DND-41 (cell line): ENCODE measurements at regions not wholly inside any gene's neighbourhood (a gene's known extent, or its start where the extent isn't known, plus 50 kb on each side); places are given as distances from the start of the nearest gene placed in this dataset.
"Not testable (repeated sequence)": the region's sequence is repeated elsewhere in the genome, so short reads cannot be mapped to it uniquely, and the experiment has no call there.

Experiments used
- ATAC-seq: fragments of 200-7000 bp; cut with Tn5 transposase; 3 replicates; pipeline ENCODE4 v1.9.1; 2021; ENCODE audit warnings: low read depth; ENCODE audit not compliant: insufficient read depth
- DNase-seq: peaks from one replicate; pipeline ENCODE4 v3.0.0-alpha.2; 2020
- H2AFZ ChIP-seq: 2 replicates; pipeline ENCODE4 v1.6.0; 2012; ENCODE audit warnings: low read depth, low read length
- H3K27ac ChIP-seq: 2 replicates; pipeline ENCODE4 v1.5.1; 2012; ENCODE audit warnings: low read length, inconsistent platforms
- H3K27me3 ChIP-seq: fragments of 200-600 bp; sonication (generic); 2 replicates; pipeline ENCODE4 v1.6.0; 2012; ENCODE audit warnings: low read length, mild to moderate bottlenecking, inconsistent platforms; ENCODE audit not compliant: insufficient read depth, poor library complexity
- H3K36me3 ChIP-seq: 2 replicates; pipeline ENCODE4 v1.5.1; 2012; ENCODE audit warnings: low read length, inconsistent platforms; ENCODE audit not compliant: insufficient read depth
- H3K4me1 ChIP-seq: 2 replicates; pipeline ENCODE4 v1.5.1; 2012; ENCODE audit warnings: mild to moderate bottlenecking, low read length; ENCODE audit not compliant: insufficient read depth
- H3K4me2 ChIP-seq: 2 replicates; pipeline ENCODE4 v1.6.0; 2012; ENCODE audit warnings: mild to moderate bottlenecking, moderate library complexity, low read length, inconsistent platforms; ENCODE audit not compliant: insufficient read depth
- H3K4me3 ChIP-seq, 2 experiments: fragments of 200-600 bp in 1 of 2; shearing (Covaris generic) in 1 of 2; 2 replicates each; pipeline ENCODE4 v1.5.1; 2012 to 2016; ENCODE audit warnings: inconsistent platforms in 2 of 2, low read length in 2 of 2, mild to moderate bottlenecking in 2 of 2, low read depth in 1 of 2, moderate library complexity in 1 of 2
- H3K79me2 ChIP-seq: 2 replicates; pipeline ENCODE4 v1.6.0; 2012; ENCODE audit warnings: low read length, inconsistent platforms; ENCODE audit not compliant: insufficient read depth
- H3K9ac ChIP-seq: 2 replicates; pipeline ENCODE4 v1.6.0; 2012; ENCODE audit warnings: low read depth, mild to moderate bottlenecking, inconsistent platforms, low read length, moderate library complexity
- H3K9me3 ChIP-seq: 2 replicates; pipeline ENCODE4 v1.5.1; 2012; ENCODE audit warnings: low read length, moderate library complexity, mild to moderate bottlenecking, inconsistent platforms; ENCODE audit not compliant: insufficient read depth, severe bottlenecking
- H4K20me1 ChIP-seq: 2 replicates; pipeline ENCODE4 v1.6.0; 2012; ENCODE audit warnings: low read length; ENCODE audit not compliant: insufficient read depth
- EZH2 ChIP-seq: IDR thresholded peaks from 3 replicates; pipeline ENCODE4 v1.6.1; 2012; ENCODE audit warnings: borderline replicate concordance, low read depth, mild to moderate bottlenecking, moderate library complexity, low read length, inconsistent platforms; ENCODE audit not compliant: severe bottlenecking
- TF ChIP-seq, protein P1 (sequence below): IDR thresholded peaks from 2 replicates; pipeline ENCODE4 v1.5.1; 2012; ENCODE audit warnings: borderline replicate concordance, low read length, moderate library complexity, mild to moderate bottlenecking; ENCODE audit not compliant: poor library complexity, severe bottlenecking; ENCODE audit errors: extremely low read depth

DNA sequence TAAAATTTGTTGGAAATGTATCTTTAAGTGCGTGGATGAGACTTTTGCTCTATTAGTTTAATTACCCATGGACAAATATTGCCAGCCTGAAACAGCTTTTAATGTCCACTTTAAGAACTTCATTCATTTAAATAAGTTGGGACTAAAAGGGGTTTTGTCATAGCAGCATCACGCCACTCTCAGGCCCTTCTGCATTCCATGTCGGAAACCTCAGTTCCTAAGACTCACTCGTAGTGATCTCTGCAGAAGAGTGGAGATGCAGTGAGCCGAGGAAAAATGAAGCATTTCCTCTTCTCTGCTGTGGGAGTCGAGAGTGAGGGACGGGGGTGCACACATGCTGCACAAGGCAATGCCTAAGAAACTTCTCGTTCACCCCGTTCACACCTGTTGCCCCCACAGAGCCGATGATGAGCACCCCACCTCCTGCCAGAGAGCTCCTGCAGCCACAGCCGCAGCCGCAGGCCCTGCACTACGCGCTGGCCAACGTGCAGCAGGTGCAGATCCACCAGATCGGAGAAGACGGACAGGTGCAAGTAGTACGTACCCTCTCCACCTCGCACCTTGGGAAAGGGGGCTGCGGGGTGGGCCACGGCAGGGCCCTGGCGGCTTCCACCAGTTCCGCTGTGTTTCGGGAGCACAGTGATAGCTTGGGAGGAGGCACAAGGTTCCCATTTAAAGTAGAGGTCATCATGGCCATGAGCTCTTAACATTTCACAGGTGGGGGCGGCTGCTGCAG is 68.8 kb upstream of the CRYM start:
- H3K9me3 ChIP-seq, H3K79me2 ChIP-seq, ATAC-seq, H2AFZ ChIP-seq, H3K9ac ChIP-seq, H3K27ac ChIP-seq, H4K20me1 ChIP-seq, H3K4me3 ChIP-seq, H3K4me2 ChIP-seq, H3K4me1 ChIP-seq, DNase-seq, H3K36me3 ChIP-seq, H3K27me3 ChIP-seq: not testable (repeated sequence)

DNA sequence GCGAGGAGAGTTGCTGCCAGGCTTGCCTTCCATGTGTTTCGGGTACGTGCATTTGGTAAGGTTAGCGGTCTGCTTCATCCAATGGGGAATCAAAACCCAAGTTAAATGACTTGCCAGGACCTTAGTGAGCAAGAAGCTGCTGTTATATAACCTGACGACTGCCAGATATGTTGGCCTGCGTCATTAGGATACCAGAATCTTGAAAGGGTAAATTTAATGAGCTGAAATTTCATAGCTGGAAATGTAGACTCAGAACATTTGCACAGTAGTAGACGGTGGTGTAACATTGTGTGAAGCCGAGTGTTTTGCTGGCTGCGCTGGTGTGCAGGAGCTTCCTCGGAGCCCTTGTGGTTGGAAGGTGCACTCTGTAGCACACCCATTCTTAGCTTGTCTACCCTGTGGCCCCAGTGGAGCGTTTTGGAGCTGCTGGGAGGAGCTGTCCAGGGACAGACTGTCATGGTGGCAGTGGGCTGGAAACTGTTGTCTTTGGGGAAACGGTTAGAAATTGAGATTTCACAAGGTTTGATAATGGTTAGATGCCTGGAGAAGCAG is 66.3 kb upstream of the CRYM start:
- not testable (repeated sequence) for H3K27me3 ChIP-seq, H3K27ac ChIP-seq, H4K20me1 ChIP-seq, H3K4me1 ChIP-seq, H3K36me3 ChIP-seq, H2AFZ ChIP-seq, H3K79me2 ChIP-seq, H3K4me2 ChIP-seq, H3K4me3 ChIP-seq, ATAC-seq, H3K9me3 ChIP-seq, DNase-seq, H3K9ac ChIP-seq

DNA sequence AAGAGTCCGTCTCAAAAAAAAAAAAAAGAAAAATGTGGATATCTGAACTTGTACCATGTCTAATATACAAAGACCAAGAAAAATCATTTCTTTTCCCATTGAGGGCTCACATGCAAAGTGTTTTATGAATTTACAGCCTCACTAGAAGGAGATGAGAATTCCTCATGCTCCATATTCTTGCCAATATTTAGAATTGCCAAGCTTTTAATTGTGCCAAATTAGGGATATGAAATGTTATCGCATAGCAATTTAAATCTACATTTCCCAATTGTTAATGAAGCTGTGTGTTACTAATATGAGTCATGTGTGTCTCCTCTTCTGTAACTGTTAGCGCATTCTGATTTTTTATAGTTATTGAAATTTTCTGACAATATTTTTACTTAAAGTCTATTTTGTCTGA is 63.0 kb upstream of the CRYM start:
- no peaks in the 10 kb centered on the region for H3K9me3 ChIP-seq
- H3K4me3 ChIP-seq: no peak overlapping the region
- H3K4me2 ChIP-seq: no peak overlapping the region
- no peaks in the 10 kb centered on the region for H3K27me3 ChIP-seq
- H3K36me3 ChIP-seq: no peaks in the 10 kb centered on the region
- no peak overlapping the region for H3K9ac ChIP-seq
- H3K27ac ChIP-seq: no peak overlapping the region
- H4K20me1 ChIP-seq: no peaks in the 10 kb centered on the region
- H2AFZ ChIP-seq: no peak overlapping the region
- TF ChIP-seq, protein P1, sequence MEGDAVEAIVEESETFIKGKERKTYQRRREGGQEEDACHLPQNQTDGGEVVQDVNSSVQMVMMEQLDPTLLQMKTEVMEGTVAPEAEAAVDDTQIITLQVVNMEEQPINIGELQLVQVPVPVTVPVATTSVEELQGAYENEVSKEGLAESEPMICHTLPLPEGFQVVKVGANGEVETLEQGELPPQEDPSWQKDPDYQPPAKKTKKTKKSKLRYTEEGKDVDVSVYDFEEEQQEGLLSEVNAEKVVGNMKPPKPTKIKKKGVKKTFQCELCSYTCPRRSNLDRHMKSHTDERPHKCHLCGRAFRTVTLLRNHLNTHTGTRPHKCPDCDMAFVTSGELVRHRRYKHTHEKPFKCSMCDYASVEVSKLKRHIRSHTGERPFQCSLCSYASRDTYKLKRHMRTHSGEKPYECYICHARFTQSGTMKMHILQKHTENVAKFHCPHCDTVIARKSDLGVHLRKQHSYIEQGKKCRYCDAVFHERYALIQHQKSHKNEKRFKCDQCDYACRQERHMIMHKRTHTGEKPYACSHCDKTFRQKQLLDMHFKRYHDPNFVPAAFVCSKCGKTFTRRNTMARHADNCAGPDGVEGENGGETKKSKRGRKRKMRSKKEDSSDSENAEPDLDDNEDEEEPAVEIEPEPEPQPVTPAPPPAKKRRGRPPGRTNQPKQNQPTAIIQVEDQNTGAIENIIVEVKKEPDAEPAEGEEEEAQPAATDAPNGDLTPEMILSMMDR: no peak
- TF ChIP-seq EZH2: no peak
- ATAC-seq: no peak
- H3K79me2 ChIP-seq: no peaks in the 10 kb centered on the region
- H3K4me1 ChIP-seq: no peaks in the 10 kb centered on the region
- no peak for DNase-seq

DNA sequence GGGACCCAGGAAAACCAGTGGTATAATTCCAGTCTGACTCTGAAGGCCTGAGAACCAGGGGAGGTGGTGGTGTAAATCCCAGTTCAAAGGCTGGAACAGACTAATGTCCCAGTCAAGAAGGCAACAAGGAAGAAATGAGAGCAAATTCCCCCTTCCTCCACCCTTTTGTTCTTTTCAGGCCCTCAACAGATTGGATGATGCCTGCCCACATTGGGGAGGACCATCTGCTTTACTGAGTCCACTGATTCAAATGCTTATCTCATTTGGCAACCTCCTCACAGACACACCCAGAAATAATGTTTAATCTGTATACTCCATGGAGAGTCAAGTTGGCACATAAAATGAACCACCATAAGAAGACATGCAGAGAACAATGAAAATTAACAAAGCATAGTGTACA is 61.9 kb upstream of the CRYM start:
- H2AFZ ChIP-seq: no peak overlapping the region
- no peak overlapping the region for H3K9ac ChIP-seq
- H4K20me1 ChIP-seq: no peaks in the 10 kb centered on the region
- no peaks in the 10 kb centered on the region for H3K79me2 ChIP-seq
- no peak overlapping the region for H3K4me2 ChIP-seq
- no peaks in the 10 kb centered on the region for H3K27me3 ChIP-seq
- TF ChIP-seq, protein P1: no peak
- no peak for TF ChIP-seq EZH2
- H3K4me3 ChIP-seq: no peak overlapping the region
- no peak overlapping the region for H3K27ac ChIP-seq
- no peaks in the 10 kb centered on the region for H3K9me3 ChIP-seq
- no peaks in the 10 kb centered on the region for H3K4me1 ChIP-seq
- no peaks in the 10 kb centered on the region for H3K36me3 ChIP-seq
- ATAC-seq (no peak), DNase-seq (no peak)
